Fibroblast of lung (primary cell): ENCODE measurements at regions not wholly inside any gene's neighbourhood (a gene's known extent, or its start where the extent isn't known, plus 50 kb on each side); places are given as distances from the start of the nearest gene placed in this dataset.

ENCODE experiments used
- CTCF ChIP-seq, 2 donors: IDR thresholded peaks in 1 of 2; conservative IDR thresholded peaks in 1 of 2; 1 replicate in 1 of 2; 2 replicates in 1 of 2; pipeline ENCODE4 v1.5.1; 2011 to 2012; ENCODE audit warnings: low read length in 2 of 2, control low read depth in 1 of 2, inconsistent platforms in 1 of 2, low read depth in 1 of 2, mild to moderate bottlenecking in 1 of 2
- EZH2 ChIP-seq: IDR thresholded peaks from 2 replicates; pipeline ENCODE4 v1.5.1; 2012; ENCODE audit warnings: low read length, control low read depth, mild to moderate bottlenecking; ENCODE audit errors: missing control alignments

- TF ChIP-seq CTCF (conservative IDR thresholded peaks at IDR 0.05 in 1 of 2, IDR thresholded peaks at IDR 0.05 in 1 of 2; ENCODE audit: low read depth in 1 of 2, low read length in 2 of 2) (no peak), EZH2 (no peak)
These were observed 113.9 kb upstream of the PLXNA4 start for GRCh38 chr7:132690174-132690573.
